ENCODE measurements at regions not wholly inside any gene's neighbourhood (a gene's known extent, or its start where the extent isn't known, plus 50 kb on each side); places are given as distances from the start of the nearest gene placed in this dataset.

DNA sequence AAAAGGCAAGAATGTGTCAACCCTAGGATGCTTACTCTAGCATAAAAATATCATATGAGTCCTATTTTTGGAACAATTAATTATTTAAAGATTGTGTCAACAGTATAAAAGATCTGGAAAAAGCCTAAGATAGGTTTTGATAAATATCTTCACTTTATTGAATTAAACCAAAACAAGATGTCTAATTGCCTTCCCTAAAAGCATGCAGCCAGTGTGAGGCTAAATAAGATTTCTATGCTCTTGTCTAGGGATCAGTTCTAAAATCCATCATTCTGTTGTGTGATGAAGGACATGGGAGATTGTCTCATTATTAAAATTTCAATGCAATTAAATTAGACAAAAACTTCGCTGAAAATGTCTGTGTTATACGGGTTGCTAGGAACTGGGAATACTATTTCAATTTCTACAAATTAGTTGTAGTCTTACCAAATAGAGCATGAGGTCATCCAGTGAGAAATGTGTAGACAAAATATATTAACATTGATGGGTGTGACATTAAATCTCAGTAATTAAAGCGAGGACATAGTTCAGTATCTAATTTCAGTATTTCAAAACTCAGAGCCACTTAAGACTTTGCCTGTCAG lies 535.6 kb upstream of the FSIP2 start:
- H2AK9ac ChIP-seq (replicated peaks; ENCODE audit: low read depth, low read length, poor library complexity): no peak overlapping the region
- no peak for DNase-seq
- no peak overlapping the region for H3K56ac ChIP-seq (ENCODE audit: extremely low read depth, insufficient read depth, low read length)
- H2BK5ac ChIP-seq (ENCODE audit: low read depth, low read length, poor library complexity, severe bottlenecking): no peak overlapping the region
- no peaks in the 10 kb centered on the region for H3K9me1 ChIP-seq (ENCODE audit: insufficient read depth, low read length)
- H2BK20ac ChIP-seq (ENCODE audit: low read depth, low read length): no peak overlapping the region
- no peak overlapping the region for H3K18ac ChIP-seq (ENCODE audit: low read depth, low read length)
- no peak overlapping the region for H2BK15ac ChIP-seq (ENCODE audit: low read depth, low read length)
- no peaks in the 10 kb centered on the region for H3K79me1 ChIP-seq (ENCODE audit: low read depth in 1 of 2, low read length in 2 of 2)
- no peak overlapping the region for H4K91ac ChIP-seq (ENCODE audit: insufficient read depth, low read depth, low read length)
- intact Hi-C loops (cut with micrococcal nuclease) (no loop called here), in situ Hi-C loops (cut with MboI; ENCODE audit: low sequenced_read_pairs) (no loop called here), dilution Hi-C loops (cut with HindIII; ENCODE audit: low sequenced_read_pairs, unreplicated experiment) (no loop called here)
- TF ChIP-seq MAFK (IDR thresholded peaks at IDR 0.05; ENCODE audit: low read depth, low read length): no peak
- no peak for TF ChIP-seq RFX5 (IDR thresholded peaks at IDR 0.05; ENCODE audit: low read depth, low read length)
- no peak for TF ChIP-seq SMC3 (IDR thresholded peaks at IDR 0.05; ENCODE audit: low read depth, low read length)
- TF ChIP-seq CEBPB (IDR thresholded peaks at IDR 0.05; ENCODE audit: low read depth, low read length): no peak
- no peak for TF ChIP-seq MXI1 (IDR thresholded peaks at IDR 0.05; ENCODE audit: borderline replicate concordance, low read depth, low read length)
- TF ChIP-seq, protein P1, sequence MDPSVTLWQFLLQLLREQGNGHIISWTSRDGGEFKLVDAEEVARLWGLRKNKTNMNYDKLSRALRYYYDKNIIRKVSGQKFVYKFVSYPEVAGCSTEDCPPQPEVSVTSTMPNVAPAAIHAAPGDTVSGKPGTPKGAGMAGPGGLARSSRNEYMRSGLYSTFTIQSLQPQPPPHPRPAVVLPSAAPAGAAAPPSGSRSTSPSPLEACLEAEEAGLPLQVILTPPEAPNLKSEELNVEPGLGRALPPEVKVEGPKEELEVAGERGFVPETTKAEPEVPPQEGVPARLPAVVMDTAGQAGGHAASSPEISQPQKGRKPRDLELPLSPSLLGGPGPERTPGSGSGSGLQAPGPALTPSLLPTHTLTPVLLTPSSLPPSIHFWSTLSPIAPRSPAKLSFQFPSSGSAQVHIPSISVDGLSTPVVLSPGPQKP (IDR thresholded peaks at IDR 0.05; ENCODE audit: borderline replicate concordance, low read depth, low read length): no peak
- TF ChIP-seq, protein P2, sequence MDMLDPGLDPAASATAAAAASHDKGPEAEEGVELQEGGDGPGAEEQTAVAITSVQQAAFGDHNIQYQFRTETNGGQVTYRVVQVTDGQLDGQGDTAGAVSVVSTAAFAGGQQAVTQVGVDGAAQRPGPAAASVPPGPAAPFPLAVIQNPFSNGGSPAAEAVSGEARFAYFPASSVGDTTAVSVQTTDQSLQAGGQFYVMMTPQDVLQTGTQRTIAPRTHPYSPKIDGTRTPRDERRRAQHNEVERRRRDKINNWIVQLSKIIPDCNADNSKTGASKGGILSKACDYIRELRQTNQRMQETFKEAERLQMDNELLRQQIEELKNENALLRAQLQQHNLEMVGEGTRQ (IDR thresholded peaks at IDR 0.05; ENCODE audit: low read depth, low read length): no peak
- TF ChIP-seq RCOR1 (IDR thresholded peaks at IDR 0.05; ENCODE audit: insufficient replicate concordance, low read length): no peak
- no peak for TF ChIP-seq FOS (IDR thresholded peaks at IDR 0.05; ENCODE audit: low read depth, low read length)
- TF ChIP-seq CHD1 (IDR thresholded peaks at IDR 0.05; ENCODE audit: low read depth, low read length): no peak
- no peak for TF ChIP-seq MAZ (IDR thresholded peaks at IDR 0.05; ENCODE audit: borderline replicate concordance, low read depth, low read length)
- TF ChIP-seq, protein P3, sequence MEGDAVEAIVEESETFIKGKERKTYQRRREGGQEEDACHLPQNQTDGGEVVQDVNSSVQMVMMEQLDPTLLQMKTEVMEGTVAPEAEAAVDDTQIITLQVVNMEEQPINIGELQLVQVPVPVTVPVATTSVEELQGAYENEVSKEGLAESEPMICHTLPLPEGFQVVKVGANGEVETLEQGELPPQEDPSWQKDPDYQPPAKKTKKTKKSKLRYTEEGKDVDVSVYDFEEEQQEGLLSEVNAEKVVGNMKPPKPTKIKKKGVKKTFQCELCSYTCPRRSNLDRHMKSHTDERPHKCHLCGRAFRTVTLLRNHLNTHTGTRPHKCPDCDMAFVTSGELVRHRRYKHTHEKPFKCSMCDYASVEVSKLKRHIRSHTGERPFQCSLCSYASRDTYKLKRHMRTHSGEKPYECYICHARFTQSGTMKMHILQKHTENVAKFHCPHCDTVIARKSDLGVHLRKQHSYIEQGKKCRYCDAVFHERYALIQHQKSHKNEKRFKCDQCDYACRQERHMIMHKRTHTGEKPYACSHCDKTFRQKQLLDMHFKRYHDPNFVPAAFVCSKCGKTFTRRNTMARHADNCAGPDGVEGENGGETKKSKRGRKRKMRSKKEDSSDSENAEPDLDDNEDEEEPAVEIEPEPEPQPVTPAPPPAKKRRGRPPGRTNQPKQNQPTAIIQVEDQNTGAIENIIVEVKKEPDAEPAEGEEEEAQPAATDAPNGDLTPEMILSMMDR (conservative IDR thresholded peaks at IDR 0.05; ENCODE audit: low read depth, low read length): no peak
- TF ChIP-seq BHLHE40 (IDR thresholded peaks at IDR 0.05; ENCODE audit: low read depth, low read length): no peak
- no peak for TF ChIP-seq NFE2L2 (IDR thresholded peaks at IDR 0.05; ENCODE audit: low read depth, low read length)
- no peak for TF ChIP-seq RAD21 (IDR thresholded peaks at IDR 0.05; ENCODE audit: low read length)
- TF ChIP-seq POLR2A (IDR thresholded peaks at IDR 0.05; ENCODE audit: low read depth, low read length): no peak
- no peak overlapping the region for H2AK5ac ChIP-seq (ENCODE audit: low read depth, low read length)
- no peak overlapping the region for H3K27ac ChIP-seq (ENCODE audit: insufficient read depth, low read length)
- BruUV-seq (replicated peaks): no TSS peak
- no peak overlapping the region for H3K9ac ChIP-seq (ENCODE audit: low read depth, low read length)
- CTCF ChIA-PET: no interaction called here
- no peak overlapping the region for H4K8ac ChIP-seq (ENCODE audit: low read depth in 2 of 2, low read length in 2 of 2)
- no peak for ATAC-seq (ENCODE audit: low read depth)
- H3K4me3 ChIP-seq (ENCODE audit: insufficient read depth, low read depth, low read length): no peak overlapping the region
- no peak overlapping the region for H3K4ac ChIP-seq (ENCODE audit: low read depth, low read length)
- no peak overlapping the region for H2AFZ ChIP-seq (replicated peaks; ENCODE audit: low read length, poor library complexity)
- H4K5ac ChIP-seq (ENCODE audit: low read depth, low read length): no peak overlapping the region
- no peaks in the 10 kb centered on the region for H4K20me1 ChIP-seq (ENCODE audit: insufficient read depth, low read length)
- no CpG with 5 or more reads among the region's 3 CpGs for WGBS, 2 experiments (ENCODE audit: extremely low coverage in 2 of 2, insufficient read length in 1 of 2)
- no peaks in the 10 kb centered on the region for H3K4me1 ChIP-seq (ENCODE audit: control insufficient read depth, insufficient read depth, low read length)
- no peaks in the 10 kb centered on the region for H3K27me3 ChIP-seq (ENCODE audit: control insufficient read depth, insufficient read depth, low read length)
- H3K9me3 ChIP-seq (ENCODE audit: control insufficient read depth, insufficient read depth, low read length): peaks cover 3% of the 10 kb centered on the region; the same call in 1 of the 2 replicates
- H3K23ac ChIP-seq (ENCODE audit: low read depth, low read length): no peak overlapping the region
- POLR2A ChIA-PET (ENCODE audit: unreplicated experiment): no interaction called here
- H3K14ac ChIP-seq (replicated peaks; ENCODE audit: low read depth, low read length): no peak overlapping the region
- H3K4me2 ChIP-seq (ENCODE audit: low read depth, low read length): no peak overlapping the region
- no peak overlapping the region for H2BK120ac ChIP-seq (ENCODE audit: low read depth, low read length)
- H3K36me3 ChIP-seq (ENCODE audit: control insufficient read depth, insufficient read depth, low read length): no peaks in the 10 kb centered on the region

All from IMR-90 (cell line).